AG08395 (cell line): ENCODE measurements at regions not wholly inside any gene's neighbourhood (a gene's known extent, or its start where the extent isn't known, plus 50 kb on each side); places are given as distances from the start of the nearest gene placed in this dataset.

Source experiments
- DNase-seq: peaks from one replicate; pipeline ENCODE4 v3.0.0; 2012; ENCODE audit warnings: mixed read lengths, low spot score

GRCh38 chr18:53644799-53645471 lies 579.5 kb downstream of the MBD2 start:
- DNase-seq, result no peak

- no peak for DNase-seq
Observed at GRCh38 chr18:53639687-53640086, 584.8 kb downstream of the MBD2 start.

- DNase-seq, result no peak
Observed at GRCh38 chr18:53629337-53629736, 595.1 kb downstream of the MBD2 start.

GRCh38 chr18:53625997-53626599 lies 598.4 kb downstream of the MBD2 start:
- no peak for DNase-seq

GRCh38 chr18:53610957-53611356 lies 613.5 kb downstream of the MBD2 start:
- no peak for DNase-seq

GRCh38 chr18:53606792-53607191 lies 617.7 kb downstream of the MBD2 start:
- DNase-seq, result no peak

- no peak for DNase-seq
Observed at GRCh38 chr18:53605198-53605597, 619.3 kb downstream of the MBD2 start.

GRCh38 chr18:53603276-53603675 lies 621.2 kb downstream of the MBD2 start:
- DNase-seq, result no peak

- no peak for DNase-seq
Observed at GRCh38 chr18:53601344-53601743, 623.1 kb downstream of the MBD2 start.

GRCh38 chr18:53586923-53587322 lies 637.5 kb downstream of the MBD2 start:
- no peak for DNase-seq
